DOHH2 (cell line): ENCODE measurements at regions not wholly inside any gene's neighbourhood (a gene's known extent, or its start where the extent isn't known, plus 50 kb on each side); places are given as distances from the start of the nearest gene placed in this dataset.

ENCODE experiments used
- EZH2phosphoT487 ChIP-seq: fragments of 200-600 bp; sonication (generic); IDR thresholded peaks from 2 replicates; pipeline ENCODE4 v1.6.1; 2017; ENCODE audit warnings: borderline replicate concordance, mild to moderate bottlenecking, antibody characterized with exemption, low read length, moderate library complexity, mixed read lengths
- TF ChIP-seq, protein P1 (sequence below): fragments of 200-600 bp; sonication (generic); IDR thresholded peaks from one replicate; pipeline ENCODE4 v1.5.1; 2014; ENCODE audit warnings: antibody characterized with exemption, mild to moderate bottlenecking, low read depth, low read length; ENCODE audit not compliant: poor library complexity, severe bottlenecking

DNA sequence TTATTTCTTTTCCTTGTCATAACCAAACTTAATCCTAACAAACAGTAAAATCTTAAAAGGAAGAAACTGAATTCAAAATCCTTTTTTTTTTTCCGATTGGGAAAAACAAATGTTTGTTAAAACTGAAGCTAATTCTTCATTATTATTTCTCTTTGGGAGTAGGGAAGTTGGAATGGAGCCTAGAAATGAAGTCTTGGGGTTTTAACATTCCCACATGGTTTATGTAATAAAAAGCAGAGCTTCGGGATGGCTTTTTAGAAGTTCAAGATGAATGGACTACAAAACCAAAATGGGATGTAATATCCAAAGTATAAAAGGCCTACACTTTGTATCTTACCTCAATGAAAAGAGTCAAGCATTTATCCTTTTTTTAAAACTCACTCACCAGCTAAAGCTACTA, 189.0 kb upstream of the TMC3 start:
- TF ChIP-seq, protein P1, sequence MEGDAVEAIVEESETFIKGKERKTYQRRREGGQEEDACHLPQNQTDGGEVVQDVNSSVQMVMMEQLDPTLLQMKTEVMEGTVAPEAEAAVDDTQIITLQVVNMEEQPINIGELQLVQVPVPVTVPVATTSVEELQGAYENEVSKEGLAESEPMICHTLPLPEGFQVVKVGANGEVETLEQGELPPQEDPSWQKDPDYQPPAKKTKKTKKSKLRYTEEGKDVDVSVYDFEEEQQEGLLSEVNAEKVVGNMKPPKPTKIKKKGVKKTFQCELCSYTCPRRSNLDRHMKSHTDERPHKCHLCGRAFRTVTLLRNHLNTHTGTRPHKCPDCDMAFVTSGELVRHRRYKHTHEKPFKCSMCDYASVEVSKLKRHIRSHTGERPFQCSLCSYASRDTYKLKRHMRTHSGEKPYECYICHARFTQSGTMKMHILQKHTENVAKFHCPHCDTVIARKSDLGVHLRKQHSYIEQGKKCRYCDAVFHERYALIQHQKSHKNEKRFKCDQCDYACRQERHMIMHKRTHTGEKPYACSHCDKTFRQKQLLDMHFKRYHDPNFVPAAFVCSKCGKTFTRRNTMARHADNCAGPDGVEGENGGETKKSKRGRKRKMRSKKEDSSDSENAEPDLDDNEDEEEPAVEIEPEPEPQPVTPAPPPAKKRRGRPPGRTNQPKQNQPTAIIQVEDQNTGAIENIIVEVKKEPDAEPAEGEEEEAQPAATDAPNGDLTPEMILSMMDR, result no peak
- no peak for TF ChIP-seq EZH2phosphoT487
